IMR-90 (cell line): ENCODE measurements at regions not wholly inside any gene's neighbourhood (a gene's known extent, or its start where the extent isn't known, plus 50 kb on each side); places are given as distances from the start of the nearest gene placed in this dataset.

Experiments
- ATAC-seq: fragments of 200-7000 bp; cut with Tn5 transposase; 2 replicates; pipeline ENCODE4 v1.9.1; 2020; ENCODE audit warnings: low read depth, mild to moderate bottlenecking, moderate library complexity
- BruUV-seq: library from RNA; stranded (reverse); fragments of 400-500 nt; replicated peaks from 2 replicates; lab custom pipeline; 2021; lab: Mats Ljungman, UMichigan
- CTCF ChIA-PET: fragments of 300-600 bp; formaldehyde crosslinking; extraction: SDS; loops from one replicate; lab custom pipeline; 2021; ENCODE audit warnings: antibody characterized with exemption; lab: Yijun Ruan, JAX
- POLR2A ChIA-PET: fragments of 300-600 bp; sonication (Branson Sonifier 250); formaldehyde crosslinking; loops from one replicate; lab custom pipeline; 2022; ENCODE audit warnings: antibody characterized with exemption; ENCODE audit not compliant: unreplicated experiment; lab: Charles Lee
- DNase-seq: peaks from one replicate; pipeline ENCODE4 v3.0.0; 2013
- H2AFZ ChIP-seq: replicated peaks from 2 replicates; pipeline ENCODE3; 2013; ENCODE audit warnings: low read length, mild to moderate bottlenecking; ENCODE audit not compliant: poor library complexity
- H2AK5ac ChIP-seq: 2 replicates; pipeline ENCODE4 v1.6.1; 2013; ENCODE audit warnings: low read depth, low read length, inconsistent platforms
- H2AK9ac ChIP-seq: replicated peaks from 2 replicates; pipeline ENCODE3; 2013; ENCODE audit warnings: mild to moderate bottlenecking, low read depth, low read length, moderate library complexity; ENCODE audit not compliant: poor library complexity
- H2BK120ac ChIP-seq: 2 replicates; pipeline ENCODE4 v1.6.1; 2013; ENCODE audit warnings: low read depth, low read length, inconsistent platforms
- H2BK15ac ChIP-seq: 3 replicates; pipeline ENCODE4 v1.6.1; 2013; ENCODE audit warnings: low read depth, low read length, inconsistent platforms
- H2BK20ac ChIP-seq: 2 replicates; pipeline ENCODE4 v1.6.1; 2013; ENCODE audit warnings: low read depth, mild to moderate bottlenecking, inconsistent platforms, low read length, moderate library complexity
- H2BK5ac ChIP-seq: 2 replicates; pipeline ENCODE4 v1.6.1; 2013; ENCODE audit warnings: mild to moderate bottlenecking, low read depth, low read length, inconsistent platforms; ENCODE audit not compliant: poor library complexity, severe bottlenecking
- H3K14ac ChIP-seq: replicated peaks from 2 replicates; pipeline ENCODE4 v1.6.1; 2013; ENCODE audit warnings: low read depth, low read length, inconsistent platforms
- H3K18ac ChIP-seq: 2 replicates; pipeline ENCODE4 v1.6.1; 2013; ENCODE audit warnings: low read depth, low read length, control low read depth
- H3K23ac ChIP-seq: 2 replicates; pipeline ENCODE4 v1.6.1; 2013; ENCODE audit warnings: low read depth, low read length, inconsistent platforms
- H3K27ac ChIP-seq: 2 replicates; pipeline ENCODE4 v1.5.1; 2013; ENCODE audit warnings: mild to moderate bottlenecking, control low read depth, low read length; ENCODE audit not compliant: insufficient read depth
- H3K27me3 ChIP-seq: 2 replicates; pipeline ENCODE4 v1.6.1; 2013; ENCODE audit warnings: low read length; ENCODE audit not compliant: control insufficient read depth, insufficient read depth
- H3K36me3 ChIP-seq: 2 replicates; pipeline ENCODE4 v1.6.1; 2013; ENCODE audit warnings: low read length, mixed read lengths; ENCODE audit not compliant: control insufficient read depth, insufficient read depth
- H3K4ac ChIP-seq: 2 replicates; pipeline ENCODE4 v1.6.1; 2013; ENCODE audit warnings: low read depth, low read length, inconsistent platforms
- H3K4me1 ChIP-seq: 2 replicates; pipeline ENCODE4 v1.6.1; 2013; ENCODE audit warnings: low read length, mixed read lengths; ENCODE audit not compliant: control insufficient read depth, insufficient read depth
- H3K4me2 ChIP-seq: 2 replicates; pipeline ENCODE4 v1.6.1; 2013; ENCODE audit warnings: low read depth, mild to moderate bottlenecking, control low read depth, low read length, moderate library complexity
- H3K4me3 ChIP-seq: 2 replicates; pipeline ENCODE4 v1.5.1; 2013; ENCODE audit warnings: low read depth, mild to moderate bottlenecking, control low read depth, low read length, moderate library complexity; ENCODE audit not compliant: insufficient read depth
- H3K56ac ChIP-seq: 2 replicates; pipeline ENCODE4 v1.6.1; 2013; ENCODE audit warnings: low read length, inconsistent platforms; ENCODE audit not compliant: insufficient read depth; ENCODE audit errors: extremely low read depth
- H3K79me1 ChIP-seq, 2 experiments: 2 replicates each; pipeline ENCODE4 v1.6.1; 2013; ENCODE audit warnings: low read length in 2 of 2, inconsistent platforms in 1 of 2, low read depth in 1 of 2
- H3K9ac ChIP-seq: 2 replicates; pipeline ENCODE4 v1.6.1; 2013; ENCODE audit warnings: low read depth, low read length, control low read depth
- H3K9me1 ChIP-seq: 2 replicates; pipeline ENCODE4 v1.6.1; 2013; ENCODE audit warnings: low read length, inconsistent platforms; ENCODE audit not compliant: insufficient read depth
- H3K9me3 ChIP-seq: 2 replicates; pipeline ENCODE4 v1.6.1; 2013; ENCODE audit warnings: low read length; ENCODE audit not compliant: control insufficient read depth, insufficient read depth
- H4K20me1 ChIP-seq: 2 replicates; pipeline ENCODE4 v1.6.1; 2013; ENCODE audit warnings: low read length, inconsistent platforms; ENCODE audit not compliant: insufficient read depth
- H4K5ac ChIP-seq: 2 replicates; pipeline ENCODE4 v1.6.1; 2013; ENCODE audit warnings: mild to moderate bottlenecking, low read depth, low read length, control low read depth
- H4K8ac ChIP-seq, 2 experiments: 2 replicates each; pipeline ENCODE4 v1.6.1; 2013; ENCODE audit warnings: low read depth in 2 of 2, low read length in 2 of 2, control low read depth in 1 of 2, inconsistent platforms in 1 of 2
- H4K91ac ChIP-seq: 2 replicates; pipeline ENCODE4 v1.6.1; 2013; ENCODE audit warnings: low read depth, low read length, inconsistent platforms; ENCODE audit not compliant: insufficient read depth
- BHLHE40 ChIP-seq: fragments of 150-350 bp; IDR thresholded peaks from 2 replicates; pipeline ENCODE4 v1.6.1; 2016; ENCODE audit warnings: mild to moderate bottlenecking, low read depth, low read length
- CEBPB ChIP-seq: IDR thresholded peaks from 2 replicates; pipeline ENCODE4 v1.6.1; 2012; ENCODE audit warnings: low read depth, low read length, improper control_type of control experiment
- SMC3 ChIP-seq: fragments of 150-350 bp; IDR thresholded peaks from 2 replicates; pipeline ENCODE4 v1.6.1; 2016; ENCODE audit warnings: low read depth, mild to moderate bottlenecking, antibody characterized with exemption, low read length, moderate library complexity
- WGBS, 2 experiments: methylation state at CpG; one replicate each; pipeline versions ENCODE4 v1.1.5 to v1.1.7; 2013; ENCODE audit warnings: missing lambda C conversion rate in 2 of 2; ENCODE audit not compliant: insufficient read length in 1 of 2; ENCODE audit errors: extremely low coverage in 2 of 2; 5-methylcytosine and 5-hydroxymethylcytosine counted together
- dilution Hi-C: fragments of 300-500 bp; cut with HindIII; formaldehyde crosslinking; loops from one replicate; pipeline ENCODE4 v1.14.3; 2018; ENCODE audit warnings: low sequenced_read_pairs; ENCODE audit not compliant: unreplicated experiment
- in situ Hi-C: fragments of 300-500 bp; cut with MboI; formaldehyde crosslinking; loops from 3 replicates; pipeline ENCODE4 v1.14.3; 2019; ENCODE audit warnings: low sequenced_read_pairs, inconsistent platforms, mixed read lengths
- intact Hi-C: fragments of 100-400 bp; cut with micrococcal nuclease; formaldehyde crosslinking; loops from 2 replicates; pipeline ENCODE4 v1.10.0; 2022

DNA sequence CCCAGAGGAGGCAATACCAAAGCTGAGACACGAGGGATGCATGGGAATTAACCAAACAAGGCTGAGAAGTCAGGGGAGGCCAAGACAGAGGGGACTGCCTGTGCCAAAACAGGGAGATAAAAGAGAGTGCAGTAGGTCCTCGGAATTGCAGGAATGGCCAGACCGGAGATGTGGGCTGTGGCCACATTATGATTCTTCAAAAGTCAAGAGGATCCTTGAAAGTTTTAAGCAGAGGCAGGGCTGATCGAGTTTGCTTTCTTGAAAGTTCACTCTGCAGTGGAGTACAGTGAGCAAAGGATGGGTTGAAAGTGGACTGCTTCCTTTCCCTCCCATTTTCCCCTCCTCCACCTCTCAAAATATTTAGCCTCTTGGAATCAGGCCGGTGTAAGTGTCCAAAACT is 73.9 kb upstream of the ADAMTS9 start:
- Histone ChIP-seq H3K27ac (no peak overlapping the region), H4K20me1 (no peaks in the 10 kb centered on the region), H4K91ac (no peak overlapping the region), H3K56ac (no peak overlapping the region), H2BK15ac (no peak overlapping the region), H3K27me3 (no peaks in the 10 kb centered on the region), H3K4me1 (no peaks in the 10 kb centered on the region), H3K9me1 (no peaks in the 10 kb centered on the region), H2BK120ac (no peak overlapping the region), H3K9me3 (no peaks in the 10 kb centered on the region), H3K4me3 (no peak overlapping the region), H2BK20ac (no peak overlapping the region), H3K18ac (no peak overlapping the region), H3K4me2 (no peak overlapping the region), H3K23ac (no peak overlapping the region), H3K36me3 (no peaks in the 10 kb centered on the region), H3K9ac (no peak overlapping the region), H2AFZ (no peak overlapping the region), H3K14ac (no peak overlapping the region), H4K8ac (no peak overlapping the region), H3K79me1 (no peaks in the 10 kb centered on the region), H3K4ac (no peak overlapping the region), H2AK9ac (no peak overlapping the region), H4K5ac (no peak overlapping the region), H2BK5ac (no peak overlapping the region), H2AK5ac (no peak overlapping the region)
- dilution Hi-C loops: no loop called here
- in situ Hi-C loops: no loop called here
- POLR2A ChIA-PET: no interaction called here
- intact Hi-C loops: no loop called here
- no peak for ATAC-seq
- BruUV-seq: no TSS peak
- WGBS, 2 experiments: 53% methylated on average over 3 of the region's 5 CpGs; no CpG with 5 or more reads in 1 of the 2 experiments
- CTCF ChIA-PET: no interaction called here
- TF ChIP-seq SMC3 (no peak), CEBPB (no peak), BHLHE40 (no peak)
- DNase-seq: no peak
